Panc1 (cell line): ENCODE measurements at regions not wholly inside any gene's neighbourhood (a gene's known extent, or its start where the extent isn't known, plus 50 kb on each side); places are given as distances from the start of the nearest gene placed in this dataset.
"Not testable (repeated sequence)": the region's sequence is repeated elsewhere in the genome, so short reads cannot be mapped to it uniquely, and the experiment has no call there.

Experiments used
- ATAC-seq: fragments of 200-7000 bp; cut with Tn5 transposase; 2 replicates; pipeline ENCODE4 v1.9.1; 2020; ENCODE audit warnings: mild to moderate bottlenecking, moderate library complexity
- BruUV-seq: library from RNA; stranded (reverse); fragments of 400-500 nt; replicated peaks from 2 replicates; lab custom pipeline; 2021; lab: Mats Ljungman, UMichigan
- CTCF ChIA-PET: fragments of 300-600 bp; sonication (Branson Sonifier 250); formaldehyde crosslinking; loops from one replicate; lab custom pipeline; 2022; ENCODE audit warnings: antibody characterized with exemption; lab: Charles Lee
- POLR2A ChIA-PET: fragments of 300-600 bp; sonication (Branson Sonifier 250); formaldehyde crosslinking; loops from one replicate; lab custom pipeline; 2022; ENCODE audit warnings: antibody characterized with exemption; lab: Charles Lee
- DNase-seq: peaks from one replicate; pipeline ENCODE4 v3.0.0-alpha.2; 2010; ENCODE audit warnings: low read depth, low spot score
- H3K27ac ChIP-seq: 2 replicates; pipeline ENCODE4 v1.5.1; 2011; ENCODE audit warnings: mild to moderate bottlenecking, low read length, inconsistent platforms
- H3K27me3 ChIP-seq: fragments of 200-500 bp; sonication (Bioruptor generic); 2 replicates; pipeline ENCODE4 v1.6.0; 2014; ENCODE audit warnings: low read length, inconsistent platforms; ENCODE audit not compliant: control insufficient read depth, insufficient read depth
- H3K36me3 ChIP-seq: fragments of 200-500 bp; sonication (Bioruptor generic); 2 replicates; pipeline ENCODE4 v1.5.1; 2014; ENCODE audit warnings: inconsistent platforms, mild to moderate bottlenecking, low read length, moderate library complexity; ENCODE audit not compliant: control insufficient read depth, insufficient read depth
- H3K4me1 ChIP-seq: 2 replicates; pipeline ENCODE4 v1.5.1; 2011; ENCODE audit warnings: inconsistent platforms, mild to moderate bottlenecking, low read length, moderate library complexity; ENCODE audit not compliant: control insufficient read depth, insufficient read depth
- H3K4me3 ChIP-seq, 2 experiments: 2 replicates each; pipeline ENCODE4 v1.5.1; 2011 to 2012; ENCODE audit warnings: low read depth in 2 of 2, low read length in 2 of 2, mild to moderate bottlenecking in 2 of 2, inconsistent platforms in 1 of 2, moderate library complexity in 1 of 2
- H3K9me3 ChIP-seq: fragments of 200-500 bp; sonication (Bioruptor generic); 2 replicates; pipeline ENCODE4 v1.5.1; 2014; ENCODE audit warnings: low read depth, mild to moderate bottlenecking, inconsistent platforms, low read length, moderate library complexity; ENCODE audit not compliant: control insufficient read depth, insufficient read depth
- POLR2AphosphoS5 ChIP-seq: IDR thresholded peaks from 2 replicates; pipeline ENCODE4 v1.6.1; 2012; ENCODE audit warnings: mild to moderate bottlenecking, low read depth, low read length, moderate library complexity
- SIN3A ChIP-seq: IDR thresholded peaks from 2 replicates; pipeline ENCODE4 v1.6.1; 2012; ENCODE audit warnings: low read depth, mild to moderate bottlenecking, low read length, moderate library complexity, borderline replicate concordance; ENCODE audit not compliant: insufficient read depth
- TCF7L2 ChIP-seq: IDR thresholded peaks from 2 replicates; pipeline ENCODE4 v1.6.1; 2011; ENCODE audit warnings: mild to moderate bottlenecking, low read depth, low read length, inconsistent platforms
- in situ Hi-C: cut with HindIII; loops from 2 replicates; pipeline ENCODE4 v1.10.0; 2016; ENCODE audit warnings: low sequenced_read_pairs, low pct_unique_long_range_greater_than_20kb
- intact Hi-C: fragments of 100-400 bp; cut with micrococcal nuclease; formaldehyde crosslinking; loops from one replicate; pipeline ENCODE4 v1.10.0; 2022; ENCODE audit not compliant: unreplicated experiment
- TF ChIP-seq, protein P1 (sequence below), 2 experiments: IDR thresholded peaks; 2 replicates each; pipeline ENCODE4 v1.6.1; 2011 to 2012; ENCODE audit warnings: low read depth in 2 of 2, control low read depth in 1 of 2, low read length in 1 of 2, mild to moderate bottlenecking in 1 of 2, moderate library complexity in 1 of 2; ENCODE audit not compliant: insufficient read depth in 1 of 2
- TF ChIP-seq, protein P2 (sequence below): fragments of 450-650 bp; IDR thresholded peaks from 2 replicates; pipeline ENCODE4 v1.5.1; 2017; ENCODE audit warnings: mild to moderate bottlenecking

DNA sequence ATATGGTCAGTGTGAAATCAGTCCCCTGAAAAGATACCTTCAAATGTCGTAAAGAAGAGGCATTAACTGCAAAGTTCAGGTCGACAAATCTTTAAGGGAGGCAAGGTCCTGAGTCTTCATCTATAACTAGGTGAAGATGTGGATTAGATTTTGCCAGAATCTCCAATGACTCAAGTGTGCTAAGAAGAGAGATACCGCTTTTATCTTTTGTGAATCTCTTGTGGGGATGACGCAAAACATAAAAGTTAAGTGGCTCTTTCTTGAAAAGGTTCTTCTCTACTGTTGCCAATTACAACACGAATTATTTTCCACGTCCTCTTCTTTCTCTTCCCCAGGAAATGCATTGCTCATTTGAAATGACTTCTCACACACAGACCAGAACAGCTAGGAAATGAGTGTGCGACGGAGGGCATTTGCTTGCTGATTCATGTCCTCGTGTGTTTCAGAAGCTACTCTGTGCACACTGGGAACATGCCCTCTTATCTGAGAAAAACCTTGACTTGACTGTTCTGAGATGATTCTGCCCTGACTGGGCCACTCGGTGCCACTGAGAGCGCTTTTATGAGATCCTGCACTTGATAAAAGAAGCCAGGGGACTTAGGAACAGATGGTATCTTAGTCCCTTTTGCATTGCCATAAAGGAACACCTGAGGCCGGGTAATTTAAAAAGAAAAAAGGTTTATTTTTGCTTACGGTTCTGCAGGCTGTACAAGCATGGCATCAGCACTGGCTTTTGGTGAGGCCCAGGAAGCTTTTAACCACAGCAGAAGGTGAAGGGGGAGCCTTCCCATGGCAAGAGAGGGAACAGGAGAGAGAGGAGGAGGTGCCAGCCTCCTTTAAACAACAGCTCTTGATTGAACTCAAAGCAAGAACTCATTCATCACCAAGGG lies 169.5 kb upstream of the PFKP start:
- Histone ChIP-seq H3K4me3 (no peak overlapping the region), H3K27ac (no peak overlapping the region), H3K27me3 (no peaks in the 10 kb centered on the region; the same call in 1 of the 2 replicates), H3K36me3 (no peaks in the 10 kb centered on the region), H3K9me3 (no peaks in the 10 kb centered on the region), H3K4me1 (no peaks in the 10 kb centered on the region)
- DNase-seq (no peak), ATAC-seq (no peak)
- in situ Hi-C loops (no loop called here), intact Hi-C loops (no loop called here)
- ChIA-PET POLR2A (no interaction called here), CTCF (no interaction called here)
- no TSS peak for BruUV-seq
- TF ChIP-seq, protein P1, sequence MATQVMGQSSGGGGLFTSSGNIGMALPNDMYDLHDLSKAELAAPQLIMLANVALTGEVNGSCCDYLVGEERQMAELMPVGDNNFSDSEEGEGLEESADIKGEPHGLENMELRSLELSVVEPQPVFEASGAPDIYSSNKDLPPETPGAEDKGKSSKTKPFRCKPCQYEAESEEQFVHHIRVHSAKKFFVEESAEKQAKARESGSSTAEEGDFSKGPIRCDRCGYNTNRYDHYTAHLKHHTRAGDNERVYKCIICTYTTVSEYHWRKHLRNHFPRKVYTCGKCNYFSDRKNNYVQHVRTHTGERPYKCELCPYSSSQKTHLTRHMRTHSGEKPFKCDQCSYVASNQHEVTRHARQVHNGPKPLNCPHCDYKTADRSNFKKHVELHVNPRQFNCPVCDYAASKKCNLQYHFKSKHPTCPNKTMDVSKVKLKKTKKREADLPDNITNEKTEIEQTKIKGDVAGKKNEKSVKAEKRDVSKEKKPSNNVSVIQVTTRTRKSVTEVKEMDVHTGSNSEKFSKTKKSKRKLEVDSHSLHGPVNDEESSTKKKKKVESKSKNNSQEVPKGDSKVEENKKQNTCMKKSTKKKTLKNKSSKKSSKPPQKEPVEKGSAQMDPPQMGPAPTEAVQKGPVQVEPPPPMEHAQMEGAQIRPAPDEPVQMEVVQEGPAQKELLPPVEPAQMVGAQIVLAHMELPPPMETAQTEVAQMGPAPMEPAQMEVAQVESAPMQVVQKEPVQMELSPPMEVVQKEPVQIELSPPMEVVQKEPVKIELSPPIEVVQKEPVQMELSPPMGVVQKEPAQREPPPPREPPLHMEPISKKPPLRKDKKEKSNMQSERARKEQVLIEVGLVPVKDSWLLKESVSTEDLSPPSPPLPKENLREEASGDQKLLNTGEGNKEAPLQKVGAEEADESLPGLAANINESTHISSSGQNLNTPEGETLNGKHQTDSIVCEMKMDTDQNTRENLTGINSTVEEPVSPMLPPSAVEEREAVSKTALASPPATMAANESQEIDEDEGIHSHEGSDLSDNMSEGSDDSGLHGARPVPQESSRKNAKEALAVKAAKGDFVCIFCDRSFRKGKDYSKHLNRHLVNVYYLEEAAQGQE (IDR thresholded peaks at IDR 0.05; ENCODE audit: insufficient read depth in 1 of 2, low read depth in 2 of 2, low read length in 1 of 2) = no peak
- no peak for TF ChIP-seq TCF7L2
- TF ChIP-seq SIN3A = no peak
- TF ChIP-seq, protein P2, sequence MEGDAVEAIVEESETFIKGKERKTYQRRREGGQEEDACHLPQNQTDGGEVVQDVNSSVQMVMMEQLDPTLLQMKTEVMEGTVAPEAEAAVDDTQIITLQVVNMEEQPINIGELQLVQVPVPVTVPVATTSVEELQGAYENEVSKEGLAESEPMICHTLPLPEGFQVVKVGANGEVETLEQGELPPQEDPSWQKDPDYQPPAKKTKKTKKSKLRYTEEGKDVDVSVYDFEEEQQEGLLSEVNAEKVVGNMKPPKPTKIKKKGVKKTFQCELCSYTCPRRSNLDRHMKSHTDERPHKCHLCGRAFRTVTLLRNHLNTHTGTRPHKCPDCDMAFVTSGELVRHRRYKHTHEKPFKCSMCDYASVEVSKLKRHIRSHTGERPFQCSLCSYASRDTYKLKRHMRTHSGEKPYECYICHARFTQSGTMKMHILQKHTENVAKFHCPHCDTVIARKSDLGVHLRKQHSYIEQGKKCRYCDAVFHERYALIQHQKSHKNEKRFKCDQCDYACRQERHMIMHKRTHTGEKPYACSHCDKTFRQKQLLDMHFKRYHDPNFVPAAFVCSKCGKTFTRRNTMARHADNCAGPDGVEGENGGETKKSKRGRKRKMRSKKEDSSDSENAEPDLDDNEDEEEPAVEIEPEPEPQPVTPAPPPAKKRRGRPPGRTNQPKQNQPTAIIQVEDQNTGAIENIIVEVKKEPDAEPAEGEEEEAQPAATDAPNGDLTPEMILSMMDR = no peak
- no peak for TF ChIP-seq POLR2AphosphoS5

DNA sequence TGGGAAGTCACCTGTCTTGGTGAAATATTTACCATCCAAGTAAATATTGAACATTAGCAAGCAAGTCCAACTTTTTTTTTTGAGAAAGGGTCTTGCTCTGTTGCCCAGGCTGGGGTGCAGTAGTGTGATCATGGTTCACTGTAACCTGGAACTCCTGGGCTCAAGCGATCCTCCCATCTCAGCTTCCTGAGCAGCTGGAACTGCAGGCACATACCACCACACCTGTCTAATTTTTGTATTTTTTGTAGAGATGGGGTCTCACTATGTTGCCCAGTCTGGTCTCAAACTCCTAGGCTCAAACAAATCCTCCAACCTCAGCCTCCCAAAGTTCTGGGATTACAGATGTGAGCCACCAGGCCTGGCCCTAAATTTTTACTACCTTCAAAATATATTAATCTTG lies 171.0 kb upstream of the PFKP start:
- DNase-seq, H3K27me3 ChIP-seq, POLR2A ChIA-PET, H3K4me3 ChIP-seq, ATAC-seq, BruUV-seq, H3K9me3 ChIP-seq, intact Hi-C loops, CTCF ChIA-PET, in situ Hi-C loops, H3K4me1 ChIP-seq, H3K27ac ChIP-seq, H3K36me3 ChIP-seq: not testable (repeated sequence)

DNA sequence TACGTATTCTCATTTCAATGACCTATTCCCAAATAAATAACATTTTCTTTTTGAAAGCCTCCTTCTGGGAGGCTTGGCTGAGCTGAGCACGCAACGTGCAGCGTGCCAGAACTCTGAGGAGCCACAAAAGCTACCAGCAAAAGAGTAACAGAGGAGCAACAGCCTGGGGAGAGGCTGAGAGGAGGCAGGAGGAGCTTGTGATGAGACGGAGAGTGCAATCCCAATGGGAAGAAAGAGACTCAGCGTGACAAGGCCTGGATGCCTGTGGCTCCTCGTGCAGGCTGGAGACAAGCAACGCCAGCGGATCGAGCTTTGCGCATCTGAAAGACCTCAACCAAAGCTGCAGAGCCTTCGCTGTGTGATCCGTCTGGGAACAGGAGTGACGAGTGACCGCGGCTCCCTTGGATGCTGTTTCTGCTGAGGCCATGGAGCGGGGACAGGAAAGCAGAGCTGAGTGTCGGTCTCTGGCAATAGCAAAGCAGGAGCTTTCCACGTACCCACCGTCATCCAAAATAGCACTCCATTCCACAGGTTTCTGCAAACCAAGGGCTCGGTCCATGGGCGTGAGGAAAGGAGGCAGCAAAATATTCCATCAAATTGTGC lies 171.7 kb upstream of the PFKP start:
- no peak overlapping the region for H3K4me3 ChIP-seq
- H3K4me1 ChIP-seq = no peaks in the 10 kb centered on the region
- ChIA-PET POLR2A (no interaction called here), CTCF (no interaction called here)
- H3K9me3 ChIP-seq = no peaks in the 10 kb centered on the region
- intact Hi-C loops (no loop called here), in situ Hi-C loops (no loop called here)
- TF ChIP-seq, protein P2 = no peak
- TF ChIP-seq POLR2AphosphoS5 (no peak), SIN3A (no peak), TCF7L2 (no peak)
- TF ChIP-seq, protein P1 (IDR thresholded peaks at IDR 0.05; ENCODE audit: insufficient read depth in 1 of 2, low read depth in 2 of 2, low read length in 1 of 2) = no peak
- no peaks in the 10 kb centered on the region for H3K27me3 ChIP-seq
- H3K27ac ChIP-seq = no peak overlapping the region
- DNase-seq = no peak
- ATAC-seq = no peak
- H3K36me3 ChIP-seq = no peaks in the 10 kb centered on the region
- no TSS peak for BruUV-seq
